D721Med (cell line): ENCODE measurements at regions not wholly inside any gene's neighbourhood (a gene's known extent, or its start where the extent isn't known, plus 50 kb on each side); places are given as distances from the start of the nearest gene placed in this dataset.

Source experiments
- DNase-seq: peaks from one replicate; pipeline ENCODE4 v3.0.0; 2011; ENCODE audit warnings: low spot score; ENCODE audit not compliant: insufficient read length
- FAIRE-seq: peaks from 2 replicates; lab custom pipeline; 2011; peaks lifted over from hg19 to GRCh38; lab: Jason Lieb, UNC
- TF ChIP-seq, protein P1 (sequence below): IDR thresholded peaks from 2 replicates; pipeline ENCODE4 v1.5.1; 2012; ENCODE audit warnings: mild to moderate bottlenecking, control low read depth; ENCODE audit not compliant: insufficient read depth; ENCODE audit errors: missing control alignments

DNA sequence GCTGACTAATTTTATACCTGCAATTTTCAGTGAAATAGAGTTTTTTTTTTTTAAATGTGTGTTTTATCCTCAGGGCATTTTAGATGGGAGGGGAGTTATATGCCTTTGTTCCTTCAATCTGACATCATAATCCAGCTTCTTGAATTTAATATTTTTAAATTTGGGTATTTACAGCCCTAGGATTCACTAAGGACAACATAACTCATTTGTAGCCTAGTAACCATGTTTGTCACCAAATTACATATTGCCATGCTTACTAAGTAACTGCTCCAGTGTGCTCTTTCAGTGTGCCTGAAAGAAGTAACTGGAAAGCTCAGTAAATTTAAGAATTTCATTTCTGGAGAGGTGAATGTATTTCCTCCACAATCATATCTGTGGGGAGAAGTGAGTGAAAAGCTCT lies 56.8 kb upstream of the DGKB start:
- FAIRE-seq (no peak), DNase-seq (no peak)
- TF ChIP-seq, protein P1, sequence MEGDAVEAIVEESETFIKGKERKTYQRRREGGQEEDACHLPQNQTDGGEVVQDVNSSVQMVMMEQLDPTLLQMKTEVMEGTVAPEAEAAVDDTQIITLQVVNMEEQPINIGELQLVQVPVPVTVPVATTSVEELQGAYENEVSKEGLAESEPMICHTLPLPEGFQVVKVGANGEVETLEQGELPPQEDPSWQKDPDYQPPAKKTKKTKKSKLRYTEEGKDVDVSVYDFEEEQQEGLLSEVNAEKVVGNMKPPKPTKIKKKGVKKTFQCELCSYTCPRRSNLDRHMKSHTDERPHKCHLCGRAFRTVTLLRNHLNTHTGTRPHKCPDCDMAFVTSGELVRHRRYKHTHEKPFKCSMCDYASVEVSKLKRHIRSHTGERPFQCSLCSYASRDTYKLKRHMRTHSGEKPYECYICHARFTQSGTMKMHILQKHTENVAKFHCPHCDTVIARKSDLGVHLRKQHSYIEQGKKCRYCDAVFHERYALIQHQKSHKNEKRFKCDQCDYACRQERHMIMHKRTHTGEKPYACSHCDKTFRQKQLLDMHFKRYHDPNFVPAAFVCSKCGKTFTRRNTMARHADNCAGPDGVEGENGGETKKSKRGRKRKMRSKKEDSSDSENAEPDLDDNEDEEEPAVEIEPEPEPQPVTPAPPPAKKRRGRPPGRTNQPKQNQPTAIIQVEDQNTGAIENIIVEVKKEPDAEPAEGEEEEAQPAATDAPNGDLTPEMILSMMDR = no peak

DNA sequence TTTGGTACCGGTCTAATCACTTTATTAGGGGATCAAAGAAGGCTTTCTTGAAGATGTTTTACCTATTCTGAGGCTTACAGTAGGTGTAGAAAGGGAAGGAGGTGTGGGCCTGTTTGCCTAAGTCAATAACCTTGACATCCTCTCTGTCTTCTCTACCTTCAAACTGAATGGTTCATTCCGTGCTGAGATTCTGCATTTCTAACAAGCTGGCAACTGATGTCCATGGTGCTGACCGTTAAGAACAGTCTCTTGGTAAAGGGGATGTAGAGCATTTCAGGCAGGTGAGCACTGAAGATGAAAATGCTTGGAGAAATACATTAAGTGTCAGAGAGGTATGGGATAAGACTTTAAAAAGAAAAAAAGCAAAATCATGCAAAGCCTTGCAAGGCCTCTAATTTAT lies 51.5 kb upstream of the DGKB start:
- FAIRE-seq = no peak
- DNase-seq = no peak
- TF ChIP-seq, protein P1 = no peak
